Renal pelvis (tissue), 1 donor: ENCODE measurements at regions not wholly inside any gene's neighbourhood (a gene's known extent, or its start where the extent isn't known, plus 50 kb on each side); places are given as distances from the start of the nearest gene placed in this dataset.

Source experiments
- DNase-seq: peaks from one replicate; pipeline ENCODE4 v3.0.0-alpha.2; 2013

DNA sequence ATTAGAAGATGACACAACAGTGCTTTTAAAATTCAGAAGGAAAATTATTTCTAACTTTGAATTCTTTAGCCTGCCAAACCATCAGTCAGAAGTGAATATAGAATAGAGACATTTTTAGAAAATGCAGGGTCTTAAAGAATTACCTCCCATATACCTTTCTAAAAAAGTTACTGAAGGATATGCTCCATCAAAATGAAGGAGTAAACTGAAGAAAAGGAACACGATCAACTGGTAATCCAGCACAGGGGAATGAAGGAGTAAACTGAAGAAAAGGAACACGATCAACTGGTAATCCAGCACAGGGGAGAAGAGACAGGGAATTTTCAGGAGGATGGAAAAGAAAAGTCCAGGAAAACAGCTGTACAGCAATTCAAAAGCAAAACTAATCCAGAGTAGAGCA is 75.4 kb upstream of the LDLRAD3 start:
- no peak for DNase-seq

DNA sequence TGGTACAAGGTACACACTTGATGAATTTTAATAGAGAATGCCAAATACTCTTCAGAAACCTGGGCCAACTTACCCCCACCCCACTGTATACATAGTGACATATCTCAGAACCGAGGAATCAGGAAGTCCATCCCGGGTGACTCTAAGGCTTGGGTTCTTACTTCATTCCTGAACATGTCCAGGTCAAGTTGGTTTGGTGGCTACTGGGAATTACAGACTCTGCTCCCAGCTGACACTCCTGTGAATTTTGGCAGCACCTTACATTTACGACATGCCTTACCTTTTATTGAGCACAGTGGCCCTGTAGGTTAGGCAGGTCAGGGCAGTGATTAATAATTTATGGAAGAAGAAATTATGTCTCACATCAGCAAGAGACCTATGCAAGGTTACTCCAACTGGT is 70.1 kb upstream of the LDLRAD3 start:
- DNase-seq, result no peak

DNA sequence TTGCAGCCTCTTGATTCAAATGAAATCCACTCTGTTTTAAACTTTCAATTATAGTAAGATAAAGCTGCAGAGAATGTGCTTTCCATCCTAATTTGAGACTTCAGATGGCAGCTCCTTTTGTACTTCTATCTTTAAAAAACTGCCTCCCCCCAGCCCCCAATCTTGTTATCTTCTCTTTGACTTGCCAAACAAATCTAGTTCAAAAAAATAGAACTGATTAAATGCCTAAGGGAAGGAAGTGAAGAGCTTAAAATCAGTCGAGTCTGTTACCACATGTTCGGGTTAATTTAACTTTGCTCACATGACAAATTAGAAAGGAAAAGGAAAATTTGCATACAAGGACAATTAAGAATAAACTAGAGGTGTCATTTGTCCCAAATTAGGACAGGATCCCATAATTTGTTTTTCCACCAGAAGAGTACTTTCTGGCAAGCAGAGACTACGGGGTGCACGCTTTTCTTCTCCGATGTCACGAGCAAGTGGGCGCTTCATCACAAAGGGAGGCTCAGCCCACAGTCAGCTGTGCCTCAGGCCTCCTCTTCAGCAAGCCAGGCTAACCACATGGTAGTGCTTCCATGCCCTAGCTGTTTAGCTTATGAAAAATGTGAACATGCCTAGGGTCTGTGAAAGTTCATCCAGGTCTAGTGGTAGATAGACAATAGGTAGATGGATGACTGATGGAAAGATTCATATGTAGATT is 69.0 kb upstream of the LDLRAD3 start:
- DNase-seq, result no peak

DNA sequence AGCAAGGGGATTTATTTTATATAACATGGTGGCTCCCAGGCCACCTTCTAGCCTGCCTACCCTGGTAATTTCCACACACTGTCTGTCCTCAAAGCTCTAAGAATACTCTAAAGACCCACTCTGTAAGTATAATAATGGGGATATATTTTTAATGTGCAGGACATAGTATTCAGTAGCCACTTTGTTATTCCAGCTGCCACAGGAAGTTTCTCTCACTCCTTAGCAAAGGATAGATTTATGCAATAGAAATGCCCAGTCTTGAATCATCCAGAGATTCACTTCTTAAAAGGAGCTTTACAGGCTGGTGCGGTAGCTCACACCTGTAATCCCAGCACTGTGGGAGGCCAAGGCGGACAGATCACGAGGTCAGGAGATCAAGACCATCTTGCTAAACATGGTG is 68.4 kb upstream of the LDLRAD3 start:
- no peak for DNase-seq

DNA sequence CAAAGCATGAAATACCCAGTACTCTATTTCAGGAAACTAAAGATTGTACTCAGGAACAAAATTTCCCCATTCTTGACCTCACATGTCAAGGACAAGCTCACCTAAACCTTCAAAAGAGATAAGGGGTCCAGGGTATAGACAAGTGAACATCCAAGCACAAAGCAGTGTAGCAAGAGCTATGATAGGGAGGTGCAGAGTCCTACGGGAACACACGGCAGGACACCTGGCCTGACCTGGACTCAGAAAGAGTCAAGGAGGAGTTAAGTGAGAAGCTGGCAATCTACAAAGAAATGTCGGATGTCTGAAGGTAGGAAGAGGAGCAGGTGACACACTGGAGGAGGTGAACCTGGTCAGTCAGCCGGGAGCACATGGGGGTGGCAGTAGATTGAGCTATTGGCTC is 67.1 kb upstream of the LDLRAD3 start:
- DNase-seq, result no peak

DNA sequence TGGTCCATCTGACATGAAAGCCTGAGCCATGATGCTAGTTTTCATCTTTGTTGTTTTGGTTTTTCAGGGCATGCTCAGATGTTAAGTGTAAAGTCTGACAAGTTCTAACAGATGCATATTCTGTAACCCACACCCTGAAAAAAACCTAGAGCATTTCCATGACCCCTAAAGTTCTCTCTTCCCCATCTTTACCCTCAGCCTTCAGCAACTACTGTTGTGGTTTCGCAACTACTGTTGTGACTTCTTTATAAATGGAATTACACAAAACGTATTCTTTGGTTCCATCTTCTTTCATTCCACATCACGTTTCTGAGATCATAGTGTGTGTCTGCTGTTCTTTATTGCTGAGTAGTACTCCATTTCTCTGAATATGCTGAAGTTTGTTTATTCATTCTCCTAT is 65.1 kb upstream of the LDLRAD3 start:
- no peak for DNase-seq

DNA sequence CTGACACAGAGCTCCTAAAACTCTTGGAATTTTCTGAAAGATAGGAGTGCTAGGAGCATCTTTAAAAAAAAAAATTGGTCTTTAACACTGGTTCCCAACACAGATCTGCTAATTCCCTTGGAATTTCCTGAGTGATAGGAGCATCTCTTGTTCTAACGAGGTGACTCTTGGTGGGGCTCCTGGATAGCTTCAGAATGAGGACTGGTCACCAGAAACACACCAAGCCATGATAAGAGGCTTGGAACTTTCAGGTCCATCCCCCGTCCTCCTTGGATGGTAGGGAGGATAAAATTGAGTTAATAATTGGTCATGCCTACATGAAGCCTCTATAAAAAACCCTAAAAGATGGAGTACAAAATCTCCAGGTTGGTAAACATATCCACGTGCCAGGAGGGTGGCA is 64.5 kb upstream of the LDLRAD3 start:
- no peak for DNase-seq

DNA sequence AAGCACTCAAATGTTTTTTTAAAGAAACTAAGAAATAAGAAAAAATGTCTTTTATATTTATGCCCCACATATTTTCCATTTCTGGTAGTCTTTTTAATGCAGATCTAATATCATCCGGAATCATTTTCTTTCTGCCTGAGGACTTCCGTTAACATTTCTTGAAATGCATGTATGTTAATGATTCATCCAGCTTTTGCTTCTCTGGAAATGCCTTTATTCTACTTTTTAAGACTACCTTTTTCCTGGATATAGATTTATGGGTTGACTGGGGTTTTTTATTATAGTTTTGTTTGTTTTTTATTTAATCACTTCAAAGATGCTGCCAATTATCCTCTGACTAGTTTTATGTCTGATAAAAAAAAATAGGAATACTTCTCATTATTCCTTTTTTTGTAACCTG is 57.1 kb upstream of the LDLRAD3 start:
- no peak for DNase-seq

DNA sequence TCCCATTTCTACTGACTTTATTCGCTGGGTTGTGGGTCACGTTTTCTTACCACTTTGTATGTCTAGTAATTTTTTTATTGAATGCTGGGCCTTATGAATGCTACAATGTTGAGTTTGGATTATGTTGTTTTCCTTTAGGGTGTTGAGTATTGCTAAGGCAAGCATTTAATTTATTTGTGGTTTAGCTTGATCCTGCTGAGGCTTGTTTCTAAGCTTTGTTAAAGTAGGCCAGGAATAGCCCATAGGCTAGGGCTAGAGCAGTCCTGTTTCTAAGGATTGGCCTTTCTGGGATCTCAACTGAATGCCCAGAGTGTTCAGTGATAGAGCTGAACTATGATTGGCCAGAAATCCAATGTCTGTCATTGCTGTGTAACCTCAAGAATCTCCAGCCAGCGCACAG is 56.1 kb upstream of the LDLRAD3 start:
- DNase-seq, result no peak

DNA sequence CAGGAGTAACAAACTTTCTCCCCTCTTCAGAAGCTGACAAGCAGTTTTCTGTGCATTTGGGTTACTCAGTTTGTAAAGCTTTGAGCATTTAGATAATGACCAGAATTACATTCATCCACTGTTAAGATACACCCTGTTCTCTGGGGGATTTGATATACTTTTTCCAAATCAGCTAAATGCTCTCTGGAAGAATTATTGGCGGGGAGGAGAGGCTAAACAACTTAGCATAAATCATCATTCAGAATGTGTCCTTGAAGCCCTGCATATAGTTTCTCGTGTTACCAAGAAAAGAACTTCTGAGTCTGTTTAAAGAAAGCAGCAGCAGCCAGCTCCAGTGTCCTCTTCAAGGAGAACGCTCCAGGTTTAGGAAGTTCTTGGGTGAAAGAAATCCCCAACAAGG is 54.9 kb upstream of the LDLRAD3 start:
- DNase-seq, result peak; percentile 15

DNA sequence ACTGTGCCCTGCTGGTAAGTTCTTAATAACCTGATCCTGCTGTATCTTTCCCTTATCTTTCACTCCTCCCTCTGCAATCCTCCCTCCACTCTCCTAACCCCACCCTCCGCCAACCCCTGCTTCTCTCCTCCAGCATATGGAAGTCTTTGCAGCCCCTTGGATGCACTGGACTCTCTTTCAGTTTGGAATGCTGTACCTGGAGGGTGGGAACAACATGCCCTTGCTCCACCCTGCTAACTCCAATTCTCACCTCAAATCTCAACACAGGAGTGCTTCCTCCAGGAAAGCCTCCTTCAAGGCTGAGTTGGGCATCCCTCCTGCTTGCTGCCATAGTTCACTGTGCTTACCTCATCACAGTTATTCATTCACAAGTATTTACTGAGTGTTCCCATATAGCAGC is 52.8 kb upstream of the LDLRAD3 start:
- no peak for DNase-seq

DNA sequence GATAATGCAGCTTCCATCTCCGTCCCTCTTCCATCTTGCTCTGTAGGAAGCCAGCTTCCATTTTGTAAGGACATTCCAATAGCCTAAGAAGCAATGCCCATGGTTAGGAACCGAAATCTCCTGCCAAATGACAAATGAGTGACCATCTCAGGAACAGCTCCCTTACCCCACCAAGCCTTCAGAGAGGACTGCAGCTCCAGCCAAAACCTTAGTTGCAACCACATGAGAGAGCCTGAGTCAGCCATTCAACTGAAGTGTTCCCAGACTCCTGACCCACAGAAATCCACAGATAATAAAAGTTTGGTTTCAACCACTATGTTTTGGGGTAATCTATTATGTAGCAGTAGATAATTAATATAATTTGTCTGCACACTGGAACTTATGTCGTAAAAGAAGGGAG is 51.7 kb upstream of the LDLRAD3 start:
- no peak for DNase-seq

DNA sequence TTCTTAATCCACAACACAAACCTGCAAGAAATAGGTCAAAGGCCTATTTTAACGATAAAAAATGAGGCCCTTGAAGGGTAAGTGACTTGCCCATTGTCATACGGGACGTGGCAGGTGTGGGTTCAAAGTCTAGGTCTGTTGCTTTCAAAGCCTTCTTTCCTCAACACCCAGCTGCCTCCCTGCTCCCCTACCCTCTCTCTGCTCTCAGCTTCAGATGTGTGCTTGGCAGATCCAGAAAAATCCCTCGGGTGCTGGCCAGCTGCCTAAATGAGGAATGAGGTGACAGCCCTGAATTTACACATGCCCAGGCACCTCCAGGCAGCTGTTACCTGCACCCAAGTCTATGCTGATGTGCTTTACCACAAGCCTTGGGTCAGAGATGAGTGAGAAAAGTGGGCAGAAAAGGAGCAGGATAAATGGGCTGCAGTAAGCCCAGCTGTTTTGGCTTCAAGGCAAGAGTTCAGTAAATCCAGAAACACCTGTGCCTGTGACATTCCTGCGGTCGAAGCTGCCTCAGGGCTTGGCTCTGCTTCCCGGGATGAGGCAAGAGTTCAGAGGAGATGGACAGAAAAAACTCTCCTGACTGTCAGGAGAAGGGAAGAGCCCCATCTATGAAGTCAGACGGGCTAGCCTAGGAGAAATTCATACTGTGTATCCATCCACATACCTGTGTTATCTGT is 49.9 kb upstream of the LDLRAD3 start:
- DNase-seq, result no peak
